ENCODE measurements at regions not wholly inside any gene's neighbourhood (a gene's known extent, or its start where the extent isn't known, plus 50 kb on each side); places are given as distances from the start of the nearest gene placed in this dataset.

DNA sequence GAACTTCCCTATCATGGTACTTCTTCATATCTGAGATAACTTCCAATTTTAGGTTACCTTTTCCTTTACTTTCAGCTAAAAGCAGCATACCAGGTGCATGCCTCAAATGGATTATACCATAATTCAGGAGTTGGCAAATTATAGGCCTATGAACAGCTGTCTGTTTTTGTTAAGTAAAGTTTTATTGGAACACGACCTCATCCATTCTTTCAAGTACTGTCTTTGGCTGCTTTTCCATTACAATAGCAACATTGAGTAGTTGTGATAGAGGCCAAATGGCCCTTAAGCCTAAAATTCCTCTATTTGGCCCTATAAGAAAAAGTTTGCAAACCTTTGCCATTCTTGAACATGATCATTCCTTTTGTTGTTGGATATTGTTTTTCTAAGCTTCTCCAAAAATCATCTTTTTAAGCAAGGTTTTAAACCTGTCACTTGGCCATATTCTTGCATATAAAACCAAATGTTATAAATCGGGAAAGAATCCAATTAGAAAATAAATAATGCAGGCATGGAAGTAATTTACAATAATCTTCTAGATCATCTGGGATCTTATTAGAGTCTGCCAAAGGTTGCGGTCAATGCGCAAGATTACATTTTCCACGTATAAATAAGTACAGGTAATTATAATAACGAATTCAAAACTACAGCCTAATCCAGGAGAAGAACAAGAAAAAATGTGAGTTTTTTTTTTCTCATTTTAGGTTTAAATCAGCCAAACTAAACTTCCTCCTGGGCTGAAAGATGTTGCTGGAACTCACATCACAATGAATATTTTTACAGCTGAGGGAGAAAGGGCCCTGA lies 226.5 kb upstream of the ANKRD55 start:
- DNase-seq (ENCODE audit: low read depth): no peak

- no peak for DNase-seq (ENCODE audit: low read depth)
Measured at GRCh38 chr5:56457887-56458812, 225.0 kb upstream of the ANKRD55 start.

GRCh38 chr5:56456002-56456401 lies 222.9 kb upstream of the ANKRD55 start:
- DNase-seq (ENCODE audit: low read depth): no peak

DNA sequence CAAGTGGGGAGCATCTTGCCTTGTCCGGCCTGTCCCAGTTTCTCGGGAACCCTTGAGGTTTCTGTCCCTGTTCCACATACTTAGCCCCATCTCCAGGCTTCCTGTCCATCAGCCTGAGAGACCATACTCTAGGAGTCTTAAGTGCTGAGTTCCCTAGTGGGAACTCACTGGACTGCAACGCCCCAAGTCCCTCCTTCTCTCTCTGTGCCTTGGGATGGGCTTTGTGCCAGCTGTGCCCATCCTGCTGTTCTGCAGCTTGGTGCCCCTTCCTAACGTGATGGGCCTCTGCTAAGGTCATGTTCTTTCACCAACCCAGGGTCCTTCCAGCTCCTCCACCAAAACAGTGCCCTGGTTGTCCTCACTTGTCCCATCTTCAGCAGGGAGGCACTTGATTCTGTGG lies 222.3 kb upstream of the ANKRD55 start:
- DNase-seq (ENCODE audit: low read depth): no peak

GRCh38 chr5:56454219-56454862 lies 221.2 kb upstream of the ANKRD55 start:
- DNase-seq (ENCODE audit: low read depth): no peak

- DNase-seq (ENCODE audit: low read depth): no peak
Measured at GRCh38 chr5:56451742-56452141, 218.6 kb upstream of the ANKRD55 start.

DNA sequence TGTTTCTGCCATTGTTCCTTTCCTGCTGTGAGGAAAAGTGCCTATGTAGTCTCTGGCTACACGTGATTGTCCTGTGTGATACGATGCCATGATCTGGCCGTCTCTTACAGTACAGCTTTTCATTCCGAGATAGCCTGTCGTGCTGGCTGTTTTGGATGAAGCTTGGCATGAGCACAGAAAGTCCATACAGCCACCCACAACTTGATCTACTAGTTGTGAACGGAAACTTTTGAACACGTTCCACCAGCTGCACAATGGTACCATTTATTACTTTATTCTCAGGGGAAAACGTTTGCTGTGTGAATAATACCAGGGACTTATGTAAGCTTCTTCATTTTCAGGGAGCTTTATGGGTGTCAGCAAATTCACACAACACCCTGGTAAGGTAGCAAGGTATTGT lies 217.6 kb upstream of the ANKRD55 start:
- DNase-seq (ENCODE audit: low read depth): no peak

DNA sequence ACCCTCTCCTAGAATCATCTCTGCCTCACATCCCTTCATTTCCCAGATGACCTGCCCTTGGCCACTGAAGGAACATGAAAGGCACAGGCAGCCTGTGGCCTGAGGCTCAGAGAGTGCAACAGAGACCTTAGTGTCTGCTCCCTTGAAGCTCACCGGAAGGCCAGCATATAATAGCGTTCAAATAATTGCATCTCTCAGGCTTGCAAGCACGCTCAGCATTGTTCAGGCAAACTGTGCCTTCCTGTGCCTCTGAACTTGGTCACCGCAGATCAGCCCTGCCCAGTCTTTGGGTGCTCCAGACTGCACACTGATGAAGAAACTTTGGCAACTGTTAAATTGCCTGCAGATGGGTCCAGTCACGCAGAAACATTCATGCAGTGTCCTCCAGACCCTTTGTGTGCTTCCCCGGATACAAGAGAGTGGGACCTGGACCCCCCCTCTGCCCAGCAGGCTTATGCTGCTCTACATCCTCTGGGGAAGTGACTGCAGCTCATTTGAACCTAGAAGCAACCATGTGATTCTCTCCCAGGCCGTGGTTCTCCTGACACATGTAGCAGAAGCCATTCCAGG lies 216.0 kb upstream of the ANKRD55 start:
- DNase-seq (ENCODE audit: low read depth): no peak

DNA sequence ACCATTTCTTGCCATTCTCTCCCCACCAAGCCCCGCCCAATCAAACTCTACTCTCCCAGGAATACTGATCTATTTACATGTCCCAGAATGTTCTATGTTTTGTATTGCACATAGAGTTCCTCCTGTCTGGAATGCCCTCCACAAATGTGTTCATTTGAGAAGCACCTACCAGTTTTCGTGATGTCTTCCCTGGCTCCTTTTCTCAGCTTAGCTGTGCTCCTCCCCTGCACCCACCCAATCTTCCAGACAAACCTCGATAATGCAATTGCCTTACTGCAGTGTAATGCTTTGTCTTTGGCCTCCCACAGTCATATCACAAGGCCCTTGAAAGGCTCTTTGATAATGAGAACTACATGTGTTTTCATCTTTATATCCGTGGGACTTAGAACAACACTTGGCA lies 214.5 kb upstream of the ANKRD55 start:
- DNase-seq (ENCODE audit: low read depth): no peak

DNA sequence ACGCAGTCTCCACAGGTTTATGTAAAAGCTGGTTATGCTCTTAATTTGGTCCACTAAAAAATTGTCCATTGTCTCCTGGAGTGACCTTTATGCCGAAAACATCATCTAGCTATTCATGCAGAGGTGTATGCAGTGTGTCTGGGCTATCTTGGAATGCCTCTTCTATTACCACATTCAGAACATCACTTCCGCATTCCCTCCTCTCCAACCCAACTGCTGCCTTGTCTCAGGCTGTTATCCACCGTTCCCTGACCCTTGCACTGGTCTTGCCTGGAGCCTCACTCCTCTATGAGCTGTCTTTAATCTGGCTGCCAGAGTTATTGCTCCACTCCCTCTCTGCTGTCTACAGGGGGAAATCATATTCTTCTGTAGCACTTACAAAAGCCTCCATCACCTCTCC lies 214.1 kb upstream of the ANKRD55 start:
- no peak for DNase-seq (ENCODE audit: low read depth)

- no peak for DNase-seq (ENCODE audit: low read depth)
Measured at GRCh38 chr5:56446728-56447127, 213.6 kb upstream of the ANKRD55 start.

- no peak for DNase-seq (ENCODE audit: low read depth)
Measured at GRCh38 chr5:56443826-56444225, 210.7 kb upstream of the ANKRD55 start.

DNA sequence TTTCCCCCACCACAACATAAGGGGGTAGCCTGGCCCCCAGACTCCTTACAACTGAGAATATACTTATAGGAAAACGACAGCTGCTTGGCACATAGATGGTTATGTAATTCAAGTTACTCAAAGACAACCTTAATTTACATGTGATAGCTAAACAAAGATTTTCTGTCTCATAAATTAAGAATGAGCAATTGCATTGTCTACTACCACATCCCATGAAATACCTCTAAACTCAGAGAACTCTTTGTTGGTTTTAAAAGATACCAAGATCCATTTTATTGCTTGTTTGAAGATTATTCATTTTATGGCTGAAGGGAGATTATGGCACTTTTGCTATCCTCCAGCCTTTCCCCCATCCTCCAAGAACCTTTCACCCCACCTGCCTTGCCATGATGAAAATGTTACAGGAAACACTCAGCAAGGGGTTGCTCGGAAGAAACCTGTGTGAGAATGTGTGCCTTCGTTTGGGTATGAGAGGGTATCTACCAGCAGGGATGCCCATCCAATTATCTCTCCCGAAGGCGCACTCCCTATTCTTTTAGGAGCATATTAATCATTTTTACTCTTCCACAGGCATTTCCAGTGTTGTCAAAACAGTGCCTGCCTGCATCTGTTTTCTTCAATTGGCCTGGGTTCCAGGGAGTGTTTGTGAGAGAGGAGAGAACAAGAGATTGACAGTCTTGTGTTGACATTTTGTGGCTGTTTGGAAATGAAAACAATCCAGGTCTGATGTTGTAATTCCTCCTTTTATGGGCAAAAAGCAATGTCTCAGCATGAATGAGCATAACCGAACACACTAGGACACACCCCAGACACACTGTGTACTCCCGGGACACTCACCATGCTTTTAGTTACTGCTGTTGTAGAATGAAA lies 208.0 kb upstream of the ANKRD55 start:
- no peak for DNase-seq (ENCODE audit: low read depth)

- no peak for DNase-seq (ENCODE audit: low read depth)
Measured at GRCh38 chr5:56434986-56435385, 201.9 kb upstream of the ANKRD55 start.

DNA sequence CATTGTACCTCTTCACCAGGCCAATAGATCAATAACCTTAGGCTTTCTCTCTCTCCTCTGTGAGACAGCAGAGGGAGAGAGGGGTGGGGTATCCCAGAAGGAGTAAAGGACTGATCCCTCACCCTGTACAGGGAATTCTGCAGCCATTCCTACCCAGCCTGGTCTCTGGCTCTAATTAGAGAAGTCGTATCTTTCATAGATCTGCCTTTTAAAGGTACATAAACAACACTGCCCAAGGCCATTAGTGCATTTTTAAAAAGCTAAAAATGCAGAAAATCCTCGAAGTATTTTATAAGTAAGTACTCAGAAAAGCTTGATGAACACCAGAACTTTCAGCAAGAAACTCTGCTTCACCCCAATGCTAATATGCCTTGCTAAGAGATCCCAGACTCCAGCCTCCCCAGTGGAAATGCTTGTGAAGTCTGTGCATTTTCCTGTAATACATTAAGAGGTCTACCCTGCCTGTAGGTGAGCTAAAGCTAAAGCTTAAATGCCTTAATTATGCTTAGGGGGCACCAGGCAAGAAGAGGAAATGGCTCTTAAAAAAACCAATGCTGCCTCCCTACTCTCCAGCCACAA lies 200.0 kb upstream of the ANKRD55 start:
- DNase-seq (ENCODE audit: low read depth): no peak

DNA sequence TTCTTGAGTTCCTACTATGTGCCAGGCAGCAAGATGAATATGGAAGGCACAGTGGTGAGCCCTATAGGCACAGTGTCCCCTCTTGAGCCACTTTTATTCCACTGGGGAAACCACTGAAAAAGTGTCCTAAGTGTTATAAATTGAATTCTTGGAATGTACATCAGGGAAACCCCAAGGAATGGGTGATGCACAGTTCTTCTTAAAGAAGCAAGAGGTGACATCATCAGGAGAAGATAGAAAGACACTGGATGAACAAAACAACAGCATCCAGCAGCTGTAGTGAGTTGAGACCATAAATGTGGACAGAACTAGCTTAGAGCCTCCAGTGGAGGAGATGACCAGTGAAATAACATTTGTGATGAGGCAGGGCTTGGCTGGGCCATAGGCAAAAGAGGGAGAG lies 199.2 kb upstream of the ANKRD55 start:
- DNase-seq (ENCODE audit: low read depth): no peak

- DNase-seq (ENCODE audit: low read depth): no peak
Measured at GRCh38 chr5:56430422-56430821, 197.3 kb upstream of the ANKRD55 start.

- no peak for DNase-seq (ENCODE audit: low read depth)
Measured at GRCh38 chr5:56429110-56429561, 196.0 kb upstream of the ANKRD55 start.

GRCh38 chr5:56426693-56427092 lies 193.6 kb upstream of the ANKRD55 start:
- DNase-seq (ENCODE audit: low read depth): no peak

DNA sequence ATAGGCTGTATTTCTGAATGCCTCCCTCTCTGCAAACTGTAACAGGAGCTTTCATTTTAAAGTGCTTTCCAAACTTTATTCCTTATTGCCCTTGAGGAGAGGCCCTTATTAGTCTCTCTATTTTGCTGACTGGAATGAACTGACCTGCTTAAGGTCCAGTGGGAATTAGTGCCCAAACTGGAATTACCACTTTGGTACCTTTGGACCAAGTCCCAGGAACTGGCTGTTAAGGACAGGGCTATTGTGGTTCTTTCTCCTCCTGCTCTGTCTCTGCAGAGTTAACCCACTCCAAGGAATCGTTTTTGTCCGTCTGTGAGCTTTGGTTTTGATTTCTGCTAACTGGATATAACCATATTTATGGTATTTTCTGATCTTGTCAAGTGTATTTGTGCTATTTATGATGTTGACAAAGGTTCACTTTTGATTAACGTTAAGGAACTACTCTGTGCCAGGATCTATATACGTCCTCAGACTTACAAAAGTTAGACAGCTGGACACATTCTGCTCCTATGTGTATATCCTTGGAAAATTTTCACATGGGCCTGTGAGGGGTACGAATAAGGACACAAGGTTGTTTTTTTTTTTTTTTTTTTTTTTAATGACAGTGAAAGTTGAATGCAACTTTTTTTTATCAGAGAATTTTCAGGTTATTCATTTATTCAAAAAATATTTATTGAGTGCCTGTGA lies 189.1 kb upstream of the ANKRD55 start:
- no peak for DNase-seq (ENCODE audit: low read depth)

Measured in activated T-cell treated with anti-CD3 and anti-CD28 coated beads for 1 hour (primary cell).